HCT116 (cell line): ENCODE measurements at regions not wholly inside any gene's neighbourhood (a gene's known extent, or its start where the extent isn't known, plus 50 kb on each side); places are given as distances from the start of the nearest gene placed in this dataset.

Experiments used
- ATAC-seq: fragments of 200-7000 bp; cut with Tn5 transposase; 2 replicates; pipeline ENCODE4 v1.9.1; 2020; ENCODE audit warnings: mild to moderate bottlenecking, moderate library complexity
- BruUV-seq: library from RNA; stranded (reverse); fragments of 400-500 nt; replicated peaks from 2 replicates; lab custom pipeline; 2021; lab: Mats Ljungman, UMichigan
- CTCF ChIA-PET: fragments of 300-600 bp; sonication (Branson Sonifier 250); formaldehyde crosslinking; loops from one replicate; lab custom pipeline; 2021; ENCODE audit warnings: antibody characterized with exemption; lab: Charles Lee
- POLR2A ChIA-PET: fragments of 300-600, 350-600 bp; sonication (Branson Sonifier 250); formaldehyde crosslinking; loops from one replicate; lab custom pipeline; 2021; ENCODE audit warnings: antibody characterized with exemption; lab: Charles Lee
- RAD21 ChIA-PET, 2 experiments: fragments of 300-600 bp; sonication (Branson Sonifier 250); formaldehyde crosslinking; loops; one replicate each; lab custom pipeline; 2023; ENCODE audit warnings: low total read pairs in 2 of 2; ENCODE audit not compliant: uncharacterized antibody in 2 of 2, unreplicated experiment in 2 of 2, low non-redundant PET in 1 of 2; lab: Charles Lee
- DNase-seq: peaks from one replicate; pipeline ENCODE4 v3.0.0-alpha.2; 2010; ENCODE audit warnings: low read depth, low spot score
- H2AFZ ChIP-seq: fragments of 200-600 bp; shearing (Covaris generic), sonication (generic); 2 replicates; pipeline ENCODE4 v1.6.1; 2017; ENCODE audit warnings: low read depth, mixed run types, mixed read lengths, antibody characterized with exemption, low read length; ENCODE audit not compliant: poor library complexity, severe bottlenecking
- H3K27ac ChIP-seq: 2 replicates; pipeline ENCODE4 v1.5.1; 2012; ENCODE audit warnings: low read depth, low read length
- H3K27me3 ChIP-seq: fragments of 200-600 bp; sonication (generic); 2 replicates; pipeline ENCODE4 v1.6.1; 2016; ENCODE audit warnings: mixed run types, low read length, mixed read lengths; ENCODE audit not compliant: insufficient read depth
- H3K36me3 ChIP-seq, 2 experiments: fragments of 200-500 bp in 1 of 2; fragments of 200-600 bp in 1 of 2; sonication (Bioruptor generic) in 1 of 2; sonication (generic) in 1 of 2; 2 replicates each; pipeline versions ENCODE4 v1.5.1 to v1.6.1; 2014 to 2016; ENCODE audit warnings: low read length in 2 of 2, inconsistent platforms in 1 of 2, mixed read lengths in 1 of 2, mixed run types in 1 of 2; ENCODE audit not compliant: insufficient read depth in 2 of 2, control insufficient read depth in 1 of 2
- H3K4me1 ChIP-seq, 2 experiments: fragments of 200-600 bp in 1 of 2; sonication (generic) in 1 of 2; 2 replicates each; pipeline versions ENCODE4 v1.5.1 to v1.6.1; 2012 to 2017; ENCODE audit warnings: low read length in 2 of 2, inconsistent platforms in 1 of 2, mild to moderate bottlenecking in 1 of 2, mixed read lengths in 1 of 2, mixed run types in 1 of 2, moderate library complexity in 1 of 2; ENCODE audit not compliant: insufficient read depth in 2 of 2, control insufficient read depth in 1 of 2
- H3K4me2 ChIP-seq: fragments of 200-600 bp; sonication (generic); 2 replicates; pipeline ENCODE4 v1.6.1; 2017; ENCODE audit warnings: mixed run types, low read length, mixed read lengths
- H3K4me3 ChIP-seq, 2 experiments: fragments of 200-600 bp in 1 of 2; sonication (generic) in 1 of 2; replicated peaks in 1 of 2; 2 replicates each; pipeline ENCODE4 v1.5.1; 2011 to 2016; ENCODE audit warnings: low read length in 2 of 2, control low read depth in 1 of 2, low read depth in 1 of 2, mild to moderate bottlenecking in 1 of 2, mixed read lengths in 1 of 2, mixed run types in 1 of 2
- H3K79me2 ChIP-seq: fragments of 200-600 bp; sonication (generic); 2 replicates; pipeline ENCODE4 v1.6.1; 2017; ENCODE audit warnings: mild to moderate bottlenecking, mixed run types, low read length, moderate library complexity, mixed read lengths; ENCODE audit not compliant: insufficient read depth
- H3K9ac ChIP-seq: fragments of 200-600 bp; sonication (generic); 2 replicates; pipeline ENCODE4 v1.6.1; 2016; ENCODE audit warnings: low read length, mixed read lengths
- H3K9me2 ChIP-seq: fragments of 200-600 bp; sonication (generic), shearing (Covaris generic); 2 replicates; pipeline ENCODE4 v1.6.1; 2017; ENCODE audit warnings: mixed run types, mild to moderate bottlenecking, moderate library complexity; ENCODE audit not compliant: insufficient read depth
- H3K9me3 ChIP-seq, 2 experiments: fragments of 200-500 bp in 1 of 2; fragments of 200-600 bp in 1 of 2; sonication (Bioruptor generic) in 1 of 2; sonication (generic) in 1 of 2; 2 replicates each; pipeline ENCODE4 v1.6.1; 2014 to 2017; ENCODE audit warnings: low read length in 2 of 2, mixed read lengths in 2 of 2, inconsistent platforms in 1 of 2, low read depth in 1 of 2, mild to moderate bottlenecking in 1 of 2, mixed run types in 1 of 2, moderate library complexity in 1 of 2; ENCODE audit not compliant: control insufficient read depth in 1 of 2, insufficient read depth in 1 of 2
- H4K20me1 ChIP-seq: fragments of 200-600 bp; sonication (generic), shearing (Covaris generic); 2 replicates; pipeline ENCODE4 v1.6.1; 2017; ENCODE audit warnings: mixed run types, mild to moderate bottlenecking, moderate library complexity; ENCODE audit not compliant: insufficient read depth
- CTCF ChIP-seq, 3 experiments: fragments of 200-600 bp in 1 of 3; sonication (generic) in 1 of 3; IDR thresholded peaks in 2 of 3; conservative IDR thresholded peaks in 1 of 3; 2 replicates each; pipeline ENCODE4 v1.5.1; 2012 to 2017; ENCODE audit warnings: low read depth in 2 of 3, low read length in 2 of 3, antibody characterized with exemption in 1 of 3, borderline replicate concordance in 1 of 3, control low read depth in 1 of 3, mild to moderate bottlenecking in 1 of 3, mixed read lengths in 1 of 3, mixed run types in 1 of 3, moderate library complexity in 1 of 3; ENCODE audit not compliant: insufficient read depth in 1 of 3
- ELF1 ChIP-seq: IDR thresholded peaks from 2 replicates; pipeline ENCODE4 v1.6.1; 2012; ENCODE audit warnings: low read depth, borderline replicate concordance
- EZH2phosphoT487 ChIP-seq: fragments of 200-600 bp; IDR thresholded peaks from 2 replicates; pipeline ENCODE4 v1.6.1; 2018; ENCODE audit warnings: antibody characterized with exemption, borderline replicate concordance
- POLR2A ChIP-seq: IDR thresholded peaks from 2 replicates; pipeline ENCODE4 v1.7.0; 2011; ENCODE audit warnings: borderline replicate concordance; ENCODE audit not compliant: insufficient read depth, insufficient read length; ENCODE audit errors: extremely low read depth
- RAD21 ChIP-seq: IDR thresholded peaks from 2 replicates; pipeline ENCODE4 v1.6.1; 2012; ENCODE audit warnings: low read depth, mild to moderate bottlenecking
- REST ChIP-seq: IDR thresholded peaks from 2 replicates; pipeline ENCODE4 v1.6.1; 2012; ENCODE audit warnings: low read depth
- SRF ChIP-seq: IDR thresholded peaks from 2 replicates; pipeline ENCODE4 v1.6.1; 2012; ENCODE audit warnings: low read depth
- ZFX ChIP-seq: fragments of 450-650 bp; IDR thresholded peaks from 2 replicates; pipeline ENCODE4 v1.6.1; 2017
- intact Hi-C: fragments of 100-400 bp; cut with micrococcal nuclease; formaldehyde crosslinking; loops from 2 replicates; pipeline ENCODE4 v1.10.0; 2022

- Histone ChIP-seq H3K79me2 (no peaks in the 10 kb centered on the region), H3K9me2 (no peaks in the 10 kb centered on the region), H3K4me1 (no peaks in the 10 kb centered on the region), H3K4me3 (no peak overlapping the region), H3K4me2 (no peak overlapping the region), H4K20me1 (no peaks in the 10 kb centered on the region)
- no TSS peak for BruUV-seq
- intact Hi-C loops, result loop anchor here (1.0 to 5.0 kb wide), 2 partner anchors 737 to 816 kb away; no protein-coding TSS in a partner anchor
- 0 out of 2 replicates have a peak, but pooled peaks have one; percentile 38 for ATAC-seq
- no peak for DNase-seq
- POLR2A ChIA-PET, result no interaction called here
- TF ChIP-seq REST, result no peak
- no peak for TF ChIP-seq ELF1
- TF ChIP-seq SRF, result no peak
- no peak for TF ChIP-seq EZH2phosphoT487
- no peak for TF ChIP-seq POLR2A
- peak in 2 of 3 experiments; percentile 42 to 59; a peak in 3 of 6 replicates for TF ChIP-seq CTCF (IDR thresholded peaks at IDR 0.05 in 2 of 3, conservative IDR thresholded peaks at IDR 0.05 in 1 of 3; ENCODE audit: borderline replicate concordance in 1 of 3, insufficient read depth in 1 of 3, low read depth in 2 of 3, low read length in 2 of 3)
- TF ChIP-seq ZFX, result no peak
- peak; percentile 56 for TF ChIP-seq RAD21
- TF ChIP-seq, all 23 proteins: peak for 2
- H3K27ac ChIP-seq, result no peak overlapping the region
- ChIA-PET RAD21 (no interaction called here), CTCF (interaction anchor here (0.7 to 2.5 kb wide), 5 partner anchors 12 to 737 kb away, joined by 3 to 14 read pairs (median 3); no protein-coding TSS in a partner anchor)
- no peak overlapping the region for H3K9ac ChIP-seq
- H3K36me3 ChIP-seq, result no peaks in the 10 kb centered on the region
- H3K27me3 ChIP-seq, result no peaks in the 10 kb centered on the region
- H3K9me3 ChIP-seq, result no peaks in the 10 kb centered on the region; a peak in 2 of 4 replicates
- no peak overlapping the region for H2AFZ ChIP-seq
Observed at GRCh38 chr13:78241278-78241919, 322.8 kb upstream of the EDNRB start.
